GM12878 (cell line): ENCODE measurements at regions not wholly inside any gene's neighbourhood (a gene's known extent, or its start where the extent isn't known, plus 50 kb on each side); places are given as distances from the start of the nearest gene placed in this dataset.
A peak's percentile ranks its signal among the peaks of the same experiment; 100 is the strongest.

Experiments
- ATAC-seq: fragments of 200-7000 bp; cut with Tn5 transposase; 3 replicates; pipeline ENCODE4 v1.9.1; 2020; ENCODE audit warnings: mild to moderate bottlenecking, moderate library complexity
- BruUV-seq: library from RNA; stranded (reverse); fragments of 400-500 nt; replicated peaks from 2 replicates; lab custom pipeline; 2021; lab: Mats Ljungman, UMichigan
- CTCF ChIA-PET: fragments of 300-600 bp; sonication (Branson Sonifier 250); formaldehyde crosslinking; extraction: SDS; loops from one replicate; lab custom pipeline; 2021; ENCODE audit warnings: inconsistent platforms; lab: Yijun Ruan, JAX
- POLR2A ChIA-PET: fragments of 350-600 bp; formaldehyde crosslinking; extraction: SDS; loops from one replicate; lab custom pipeline; 2021; ENCODE audit warnings: inconsistent platforms; lab: Charles Lee
- RAD21 ChIA-PET: fragments of 300-600 bp; sonication (Branson Sonifier 250); formaldehyde crosslinking; loops from one replicate; lab custom pipeline; 2023; ENCODE audit warnings: antibody characterized with exemption; ENCODE audit not compliant: unreplicated experiment; lab: Charles Lee
- SMC1A ChIA-PET: fragments of 300-600 bp; sonication (Branson Sonifier 250); formaldehyde crosslinking; loops from one replicate; lab custom pipeline; 2023; ENCODE audit not compliant: unreplicated experiment, uncharacterized antibody; lab: Charles Lee
- DNase-seq: peaks from one replicate; pipeline ENCODE4 v3.0.0-alpha.2; 2011; ENCODE audit warnings: low read depth, low spot score
- FAIRE-seq: peaks from 3 replicates; lab custom pipeline; 2011; peaks lifted over from hg19 to GRCh38; lab: Jason Lieb, UNC
- H2AFZ ChIP-seq: 2 replicates; pipeline ENCODE4 v1.6.0; 2011; ENCODE audit warnings: low read depth, low read length, control low read depth; ENCODE audit not compliant: control insufficient read depth
- H3K27ac ChIP-seq: 2 replicates; pipeline ENCODE4 v1.5.1; 2011; ENCODE audit warnings: control low read depth; ENCODE audit not compliant: control insufficient read depth, insufficient read depth
- H3K27me3 ChIP-seq, 2 experiments: replicated peaks in 1 of 2; 2 replicates each; pipeline versions ENCODE4 v1.6.0 to v1.6.1; 2011; ENCODE audit warnings: low read length in 1 of 2; ENCODE audit not compliant: control insufficient read depth in 2 of 2, insufficient read depth in 2 of 2
- H3K36me3 ChIP-seq, 2 experiments: 2 replicates each; pipeline ENCODE4 v1.5.1; 2011; ENCODE audit warnings: low read length in 1 of 2; ENCODE audit not compliant: control insufficient read depth in 2 of 2, insufficient read depth in 2 of 2
- H3K4me1 ChIP-seq: 2 replicates; pipeline ENCODE4 v1.6.1; 2011; ENCODE audit warnings: mild to moderate bottlenecking, low read length, moderate library complexity, mixed read lengths; ENCODE audit not compliant: control insufficient read depth, insufficient read depth
- H3K4me2 ChIP-seq: 2 replicates; pipeline ENCODE4 v1.6.0; 2011; ENCODE audit warnings: control low read depth; ENCODE audit not compliant: control insufficient read depth, insufficient read depth
- H3K4me3 ChIP-seq: fragments of 200-600 bp; sonication (generic); 2 replicates; pipeline ENCODE4 v1.5.1; 2016
- H3K79me2 ChIP-seq: 2 replicates; pipeline ENCODE4 v1.6.0; 2011; ENCODE audit warnings: low read length; ENCODE audit not compliant: control insufficient read depth, insufficient read depth
- H3K9ac ChIP-seq: 2 replicates; pipeline ENCODE4 v1.8.0; 2011; ENCODE audit warnings: low read length, control low read depth, mixed read lengths; ENCODE audit not compliant: control insufficient read depth, insufficient read depth
- H3K9me3 ChIP-seq: replicated peaks from 3 replicates; pipeline ENCODE4 v1.5.1; 2011; ENCODE audit warnings: mild to moderate bottlenecking, low read length; ENCODE audit not compliant: control insufficient read depth, insufficient read depth
- H4K20me1 ChIP-seq: 2 replicates; pipeline ENCODE4 v1.6.0; 2011; ENCODE audit not compliant: control insufficient read depth, insufficient read depth
- ATF3 ChIP-seq: IDR thresholded peaks from 2 replicates; pipeline ENCODE4 v1.6.1; 2011; ENCODE audit warnings: low read depth, mild to moderate bottlenecking, low read length, moderate library complexity, borderline replicate concordance; ENCODE audit errors: extremely low read depth
- EP300 ChIP-seq, 2 experiments: fragments of 150-350 bp in 1 of 2; IDR thresholded peaks; 2 replicates each; pipeline ENCODE4 v1.6.1; 2011 to 2012; ENCODE audit warnings: low read depth in 2 of 2, low read length in 2 of 2, borderline replicate concordance in 1 of 2, improper control_type of control experiment in 1 of 2, inconsistent platforms in 1 of 2; ENCODE audit not compliant: control insufficient read depth in 1 of 2
- LARP7 ChIP-seq: fragments of 450-650 bp; IDR thresholded peaks from 2 replicates; pipeline ENCODE4 v1.6.1; 2017; ENCODE audit warnings: mild to moderate bottlenecking
- MLLT1 ChIP-seq: fragments of 450-650 bp; IDR thresholded peaks from 2 replicates; pipeline ENCODE4 v1.6.1; 2016; ENCODE audit warnings: mild to moderate bottlenecking
- NR2F1 ChIP-seq: fragments of 450-650 bp; conservative IDR thresholded peaks from 2 replicates; pipeline ENCODE4 v1.6.1; 2017; ENCODE audit warnings: mild to moderate bottlenecking
- TCF7 ChIP-seq: IDR thresholded peaks from 2 replicates; pipeline ENCODE4 v1.6.1; 2014; ENCODE audit warnings: antibody characterized with exemption, borderline replicate concordance
- ZZZ3 ChIP-seq: IDR thresholded peaks from 2 replicates; pipeline ENCODE4 v1.6.1; 2011; ENCODE audit warnings: low read depth; ENCODE audit not compliant: control insufficient read depth, insufficient read length
- WGBS: methylation state at CpG from one replicate; pipeline ENCODE4 v1.1.6; 2016; ENCODE audit warnings: low lambda C conversion rate; ENCODE audit not compliant: insufficient replicate concordance, insufficient coverage; ENCODE audit errors: missing lambda C conversion rate; 5-methylcytosine and 5-hydroxymethylcytosine counted together
- in situ Hi-C: fragments of 300-500 bp; cut with MboI; formaldehyde crosslinking; loops from 9 replicates; pipeline ENCODE4 v1.14.3; 2018; ENCODE audit warnings: mixed read lengths
- intact Hi-C: fragments of 100-400 bp; cut with micrococcal nuclease; formaldehyde crosslinking; loops from one replicate; pipeline ENCODE4 v1.14.2; 2022; ENCODE audit not compliant: unreplicated experiment

- H4K20me1 ChIP-seq, result no peaks in the 10 kb centered on the region
- H3K4me1 ChIP-seq, result peaks cover 18% of the 10 kb centered on the region
- TF ChIP-seq TCF7, result no peak
- no peak for TF ChIP-seq ATF3
- TF ChIP-seq NR2F1, result peak; percentile 60
- peak overlapping the region; percentile 83 for H2AFZ ChIP-seq
- in situ Hi-C loops, result no loop called here
- H3K79me2 ChIP-seq, result no peaks in the 10 kb centered on the region
- peaks cover 8% of the 10 kb centered on the region; the same call in 2 of the 3 replicates for H3K9me3 ChIP-seq
- DNase-seq (no peak), ATAC-seq (peak; percentile 70), FAIRE-seq (no peak)
- no TSS peak for BruUV-seq
- H3K27me3 ChIP-seq, result no peaks in the 10 kb centered on the region
- 69% methylated on average over 5 of the region's 5 CpGs for WGBS
- no peaks in the 10 kb centered on the region for H3K36me3 ChIP-seq
- POLR2A ChIA-PET, result interaction anchor here (1.9 kb wide), 1 partner anchor 145 kb away, joined by 5 read pairs; no protein-coding TSS in a partner anchor
- SMC1A ChIA-PET, result interaction anchor here (0.8 to 1.5 kb wide), 7 partner anchors 10 to 146 kb away, joined by 3 to 5 read pairs (median 4); no protein-coding TSS in a partner anchor
- peak overlapping the region; percentile 81 for H3K27ac ChIP-seq
- peak overlapping the region; percentile 8; the same call in 1 of the 2 replicates for H3K4me2 ChIP-seq
- no peak overlapping the region for H3K9ac ChIP-seq
- no peak overlapping the region for H3K4me3 ChIP-seq
- intact Hi-C loops, result no loop called here
- RAD21 ChIA-PET, result interaction anchor here (1.1 to 1.4 kb wide), 3 partner anchors 24 to 517 kb away, joined by 3 to 5 read pairs (median 3); no protein-coding TSS in a partner anchor
- CTCF ChIA-PET, result no interaction called here
Observed at GRCh38 chr3:137471558-137472204, 292.4 kb upstream of the SOX14 start.

- H3K4me2 ChIP-seq, result no peak overlapping the region
- ChIA-PET RAD21 (interaction anchor here (0.6 kb wide), 1 partner anchor 1950 kb away, joined by 3 read pairs; no protein-coding TSS in a partner anchor), SMC1A (no interaction called here), POLR2A (no interaction called here), CTCF (no interaction called here)
- no peaks in the 10 kb centered on the region; the same call in 2 of the 3 replicates for H3K9me3 ChIP-seq
- TF ChIP-seq ZZZ3 (no peak), LARP7 (no peak), EP300 (IDR thresholded peaks at IDR 0.05; ENCODE audit: borderline replicate concordance in 1 of 2, control insufficient read depth in 1 of 2, low read depth in 2 of 2, low read length in 2 of 2) (no peak), MLLT1 (no peak), NR2F1 (no peak)
- WGBS, result 75% methylated on average over 6 of the region's 6 CpGs
- intact Hi-C loops (no loop called here), in situ Hi-C loops (no loop called here)
- H2AFZ ChIP-seq, result no peak overlapping the region; the same call in 1 of the 2 replicates
- no peak for ATAC-seq
- BruUV-seq, result no TSS peak
- H3K4me1 ChIP-seq, result 0 out of 2 replicates have a peak, but pooled peaks cover 2% of the 10 kb centered on the region
- no peak overlapping the region for H3K9ac ChIP-seq
- H3K79me2 ChIP-seq, result no peaks in the 10 kb centered on the region
- no peaks in the 10 kb centered on the region for H3K27me3 ChIP-seq
- no peak overlapping the region for H3K4me3 ChIP-seq
- no peak overlapping the region for H3K27ac ChIP-seq
- no peaks in the 10 kb centered on the region for H4K20me1 ChIP-seq
- no peak for FAIRE-seq
- H3K36me3 ChIP-seq, result no peaks in the 10 kb centered on the region
- DNase-seq, result no peak
Observed at GRCh38 chr3:137477614-137478013, 286.5 kb upstream of the SOX14 start.
